NCI-H82 treated with DMSO at 0.1 percent for 48 hours (cell line): ENCODE measurements at regions not wholly inside any gene's neighbourhood (a gene's known extent, or its start where the extent isn't known, plus 50 kb on each side); places are given as distances from the start of the nearest gene placed in this dataset.
A peak's percentile ranks its signal among the peaks of the same experiment; 100 is the strongest.

Experiments
- DNase-seq: peaks from one replicate; lab custom pipeline; 2025; ENCODE audit not compliant: unreplicated experiment; lab: John Stamatoyannopoulos, UW

DNA sequence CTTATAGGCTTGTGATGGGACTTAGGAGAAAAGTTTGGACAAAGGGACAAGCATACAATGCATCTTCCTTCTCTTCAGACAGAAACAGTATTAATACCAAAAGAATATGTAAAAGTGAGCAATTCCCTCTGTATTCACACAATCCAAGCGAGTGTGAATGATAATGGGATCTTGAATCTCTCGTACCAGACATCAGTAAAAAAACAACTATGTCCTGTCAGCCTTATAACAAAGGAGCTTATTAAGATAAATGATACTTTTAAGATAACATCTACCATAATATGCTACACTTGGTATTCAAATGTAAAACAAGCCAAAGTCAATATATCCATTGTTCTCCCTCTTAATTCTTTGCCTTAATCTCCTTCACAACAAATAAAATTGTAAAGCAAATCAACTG lies 288.6 kb upstream of the CNTN6 start:
- DNase-seq = no peak

DNA sequence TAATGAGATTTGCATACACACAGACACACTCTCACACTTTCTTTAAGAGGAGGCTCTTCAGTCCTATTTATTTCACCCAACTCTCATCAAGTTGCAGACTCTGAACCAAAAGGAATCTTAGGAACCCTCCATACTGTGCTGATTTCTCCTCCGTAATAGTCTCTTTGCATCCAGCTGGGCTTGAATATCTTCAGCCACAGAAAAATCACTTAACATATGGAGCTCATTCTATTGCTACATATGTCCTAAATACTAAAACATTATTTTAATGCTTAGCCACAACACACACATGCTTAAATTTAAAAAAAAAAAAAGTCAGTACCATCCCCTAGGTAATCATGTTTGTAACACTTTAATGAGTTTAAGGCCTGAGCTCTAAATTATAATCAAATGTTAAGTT lies 287.5 kb upstream of the CNTN6 start:
- DNase-seq = no peak

DNA sequence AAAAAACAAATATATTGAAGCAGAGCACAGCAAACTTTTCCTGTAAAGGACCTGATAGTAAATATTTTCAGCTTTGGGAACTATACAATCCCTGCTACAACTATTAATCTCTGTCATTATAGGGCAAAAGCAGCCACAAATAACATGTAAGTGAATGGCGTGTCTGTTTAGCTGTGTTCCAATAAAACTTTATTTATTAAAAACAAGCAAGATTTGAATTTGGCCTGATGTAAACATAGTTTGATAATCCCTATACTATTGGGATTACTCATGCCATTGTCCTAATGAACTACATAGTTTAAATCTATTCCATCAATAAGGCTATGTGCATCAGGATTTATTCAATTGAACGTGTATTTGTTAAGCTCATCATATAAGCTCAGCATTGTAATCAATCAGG lies 286.8 kb upstream of the CNTN6 start:
- DNase-seq = no peak

DNA sequence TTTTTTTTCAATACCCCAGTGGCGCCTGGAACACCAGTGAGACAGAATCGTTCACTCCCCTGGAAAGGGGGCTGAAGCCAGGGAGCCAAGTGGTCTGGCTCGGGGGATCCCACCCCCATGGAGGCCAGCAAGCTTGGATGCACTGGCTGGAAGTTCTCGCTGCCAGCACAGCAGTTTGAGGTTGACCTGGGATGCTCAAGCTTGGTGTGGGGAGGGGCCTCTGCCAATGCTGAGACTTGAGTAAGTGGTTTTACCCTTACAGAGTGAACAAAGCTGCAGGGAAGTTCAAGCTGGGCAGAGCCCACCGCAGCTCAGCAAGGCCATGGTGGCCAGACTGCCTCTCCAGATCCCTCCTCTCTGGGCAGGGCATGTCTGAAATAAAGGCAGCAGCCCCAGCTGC lies 276.2 kb upstream of the CNTN6 start:
- no peak for DNase-seq

DNA sequence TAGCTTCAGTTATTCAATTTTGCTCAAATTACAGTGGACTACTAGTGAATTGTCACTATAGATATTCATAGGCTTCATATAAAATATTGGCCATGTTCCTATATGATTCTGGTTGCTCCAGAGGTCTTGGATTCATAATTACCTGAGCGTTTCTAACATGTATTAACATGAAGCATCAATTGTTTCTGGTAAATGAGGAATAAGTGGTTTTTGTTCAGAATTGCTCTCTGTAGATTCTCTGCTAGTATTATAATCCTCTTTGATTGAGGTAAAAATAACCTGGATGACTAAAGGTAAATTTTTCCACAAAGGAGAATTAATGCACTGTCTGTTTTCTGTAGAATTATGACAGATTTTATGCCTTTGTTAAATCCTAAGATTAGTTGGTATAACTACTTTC lies 258.1 kb upstream of the CNTN6 start:
- DNase-seq = no peak

DNA sequence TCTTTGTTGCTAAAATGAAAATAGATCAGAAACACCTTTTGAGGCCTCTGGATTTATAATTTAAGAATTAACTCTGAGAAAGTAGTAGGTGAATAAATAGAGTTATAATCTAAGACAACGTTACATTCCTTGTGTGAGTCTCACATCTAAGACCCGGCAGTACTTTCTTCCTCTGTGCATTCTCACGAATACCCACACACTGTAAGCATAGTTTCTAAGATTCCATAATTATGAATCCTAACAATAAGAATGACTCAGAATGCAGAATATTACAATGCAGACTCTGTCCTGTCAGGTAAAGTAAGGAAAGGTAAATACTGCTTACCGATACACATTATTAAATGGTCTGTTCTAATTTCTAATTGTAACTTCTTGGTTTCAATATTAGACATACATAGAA lies 257.7 kb upstream of the CNTN6 start:
- DNase-seq = no peak

DNA sequence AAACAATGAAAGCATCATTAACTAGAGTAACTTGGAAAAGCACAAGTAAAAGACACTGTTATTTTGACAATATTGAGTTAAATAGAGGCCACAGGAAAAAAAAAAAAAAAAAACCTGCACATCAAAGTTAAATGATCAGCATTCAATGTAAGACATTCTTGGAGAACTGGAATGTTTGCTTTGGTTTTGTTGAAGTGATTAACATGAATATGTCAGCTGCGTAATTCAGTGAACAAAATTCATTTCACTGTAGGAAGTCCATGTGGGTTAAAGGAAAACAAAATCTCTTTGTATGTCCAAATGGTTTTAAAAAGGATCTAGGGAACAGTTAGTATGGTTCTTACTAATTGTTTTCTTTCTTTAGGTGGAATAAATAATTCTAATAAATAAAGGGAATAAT lies 252.8 kb upstream of the CNTN6 start:
- no peak for DNase-seq

DNA sequence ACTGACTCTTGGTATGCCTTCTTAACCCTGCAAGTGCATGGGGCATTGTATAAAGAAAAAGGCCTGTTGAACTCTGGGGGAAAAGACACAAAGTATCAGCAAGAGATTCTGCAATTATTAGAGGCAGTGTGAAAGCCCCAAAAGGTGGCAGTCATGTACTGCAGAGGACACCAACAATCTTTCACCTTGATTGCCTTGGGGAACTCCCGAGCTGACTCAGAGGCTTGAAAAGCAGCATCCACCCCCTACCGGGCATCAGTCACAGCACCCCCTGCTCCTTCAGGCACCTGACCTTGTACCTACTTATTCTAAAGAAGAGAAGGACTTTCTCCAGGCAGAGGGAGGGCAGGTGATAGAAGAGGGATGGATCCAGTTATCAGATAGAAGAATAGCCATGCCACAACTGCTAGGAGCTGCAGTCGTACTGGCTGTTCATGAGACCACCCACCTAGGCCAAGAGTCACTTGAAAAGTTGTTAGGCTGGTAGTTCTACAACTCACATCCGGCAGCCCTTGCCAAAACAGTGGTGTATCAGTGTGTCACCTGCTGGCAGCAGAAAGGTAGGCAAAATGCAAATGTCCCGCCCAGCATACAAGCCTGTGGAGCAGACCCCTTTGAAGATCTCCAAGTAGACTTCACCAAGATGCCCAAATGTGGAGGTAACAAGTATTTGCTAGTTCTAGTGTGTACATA lies 241.6 kb upstream of the CNTN6 start:
- no peak for DNase-seq

DNA sequence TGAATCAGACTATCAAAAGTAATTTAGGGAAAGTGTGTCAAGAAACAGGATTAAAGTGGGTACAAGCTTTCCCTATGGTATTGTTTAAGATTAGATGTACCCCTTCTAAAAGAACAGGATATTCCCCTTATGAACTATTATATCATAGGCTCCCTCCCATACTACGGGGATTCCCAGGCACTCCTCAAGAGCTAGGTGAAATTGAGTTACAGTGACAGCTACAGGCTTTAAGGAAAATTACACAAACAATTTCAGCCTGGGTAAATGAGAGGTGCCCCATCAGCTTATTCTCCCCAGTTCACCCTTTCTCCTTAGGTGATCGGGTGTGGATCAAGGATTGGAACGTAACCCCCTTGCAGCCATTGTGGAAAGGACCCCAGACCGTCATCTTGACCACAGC lies 240.8 kb upstream of the CNTN6 start:
- DNase-seq = no peak

DNA sequence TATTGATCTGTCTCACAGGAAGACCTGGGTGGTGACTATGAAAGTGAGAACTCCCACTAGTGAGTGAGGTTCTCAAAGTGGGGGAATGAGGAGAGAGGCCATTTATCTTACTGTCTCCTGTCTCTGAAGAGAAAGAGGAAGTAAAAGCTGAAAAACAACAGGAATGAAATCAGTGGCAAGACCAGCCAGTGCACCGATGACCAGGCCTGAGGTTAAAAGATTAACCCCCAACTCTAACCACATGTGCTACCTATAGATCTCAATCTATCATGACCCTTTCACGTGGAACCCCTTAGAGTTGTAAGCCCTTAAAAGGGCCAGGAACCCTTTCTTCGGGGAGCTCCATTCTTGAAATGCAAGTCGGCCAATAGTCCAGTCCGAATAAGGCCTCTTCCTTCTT lies 239.3 kb upstream of the CNTN6 start:
- DNase-seq = no peak

DNA sequence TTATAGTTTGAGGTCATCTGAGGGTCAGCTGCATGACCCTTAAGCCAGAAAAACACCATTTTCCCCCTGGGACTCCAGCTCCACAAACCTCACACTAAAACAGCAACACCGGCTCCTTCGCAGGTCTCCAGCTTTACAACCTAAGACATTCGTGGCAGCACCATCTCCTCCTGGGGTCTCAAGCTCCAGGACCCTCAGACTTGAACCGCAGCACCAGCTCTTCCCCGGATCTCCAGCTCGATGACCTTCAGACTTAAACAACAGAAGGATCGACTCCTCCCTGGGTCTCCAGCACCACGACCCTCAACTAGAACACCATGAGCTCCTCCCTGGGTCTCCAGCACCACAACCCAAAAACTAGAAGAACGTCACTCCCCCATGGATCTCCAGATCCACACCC lies 233.7 kb upstream of the CNTN6 start:
- no peak for DNase-seq

DNA sequence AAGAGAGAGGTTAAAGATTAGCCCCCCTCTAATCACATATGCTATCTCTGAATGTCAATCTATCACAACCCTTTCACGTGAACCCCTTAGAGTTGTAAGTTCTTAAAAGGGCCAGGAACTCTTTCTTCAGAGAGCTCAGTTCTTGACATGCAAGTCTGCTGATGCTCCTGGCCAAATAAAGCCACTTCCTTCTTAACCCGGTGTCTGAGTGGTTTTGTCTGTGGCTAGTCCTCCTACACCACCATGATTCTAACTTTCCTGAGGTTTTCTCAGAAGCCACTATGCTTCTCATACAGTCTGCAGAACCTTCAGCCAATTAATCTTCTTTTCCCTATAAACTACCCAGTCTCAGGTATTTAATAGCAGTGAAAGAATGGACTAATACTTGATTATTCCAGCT lies 231.1 kb upstream of the CNTN6 start:
- DNase-seq = no peak

DNA sequence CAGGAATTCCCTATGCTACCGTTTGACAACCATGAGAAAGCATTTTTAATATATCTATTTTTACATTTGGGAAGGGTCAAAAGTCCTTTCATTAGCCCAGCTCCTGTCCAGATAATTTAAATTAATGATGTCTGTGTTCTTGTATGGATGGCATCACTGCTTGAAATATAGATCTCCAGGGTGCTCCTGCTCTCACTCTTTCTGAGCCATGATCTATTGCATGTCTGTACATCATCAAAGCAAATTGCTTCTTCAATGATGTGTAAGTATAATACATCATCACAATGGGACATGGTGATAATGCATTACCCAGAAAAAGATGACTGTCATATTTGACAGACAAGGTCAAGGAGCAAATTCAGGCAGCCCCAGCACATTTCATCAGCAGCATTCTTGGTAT lies 223.6 kb upstream of the CNTN6 start:
- DNase-seq = no peak

DNA sequence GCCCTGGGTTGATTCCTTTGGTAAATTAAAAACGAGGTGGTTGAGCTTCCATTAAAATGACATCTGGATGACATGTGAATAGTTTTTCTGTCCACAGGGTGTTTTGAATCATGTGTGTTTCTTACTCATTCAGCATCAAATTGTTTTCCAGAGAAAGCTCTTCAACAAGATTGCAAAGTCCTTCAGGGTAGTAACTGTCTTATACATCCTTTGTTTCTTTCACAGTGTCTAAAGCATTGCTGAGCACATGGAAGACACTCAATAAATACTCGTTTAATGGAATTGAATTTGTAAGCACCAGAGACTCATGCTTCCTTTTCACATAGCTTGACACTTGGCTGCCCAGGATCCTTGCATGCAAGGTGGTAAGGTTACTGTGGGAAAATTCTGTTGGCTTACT lies 223.1 kb upstream of the CNTN6 start:
- DNase-seq = no peak

DNA sequence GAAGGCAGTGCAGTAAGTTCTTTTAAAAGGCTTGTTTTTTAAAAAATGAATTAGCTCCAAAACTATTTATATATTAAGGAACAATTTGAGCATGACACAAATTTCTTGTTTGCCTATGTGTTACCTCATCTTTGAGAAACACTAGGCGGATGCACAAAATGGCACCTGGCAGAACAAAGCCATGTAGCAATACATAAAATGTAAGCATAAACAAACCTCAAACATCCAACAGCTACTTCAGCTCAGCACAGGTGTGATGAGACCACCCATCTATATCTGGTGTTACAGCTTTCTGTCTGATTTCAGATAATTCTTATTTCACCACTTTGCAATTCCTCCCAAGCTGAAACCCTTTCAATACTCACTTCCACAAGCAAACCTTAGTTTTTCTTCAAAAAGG lies 221.2 kb upstream of the CNTN6 start:
- no peak for DNase-seq

DNA sequence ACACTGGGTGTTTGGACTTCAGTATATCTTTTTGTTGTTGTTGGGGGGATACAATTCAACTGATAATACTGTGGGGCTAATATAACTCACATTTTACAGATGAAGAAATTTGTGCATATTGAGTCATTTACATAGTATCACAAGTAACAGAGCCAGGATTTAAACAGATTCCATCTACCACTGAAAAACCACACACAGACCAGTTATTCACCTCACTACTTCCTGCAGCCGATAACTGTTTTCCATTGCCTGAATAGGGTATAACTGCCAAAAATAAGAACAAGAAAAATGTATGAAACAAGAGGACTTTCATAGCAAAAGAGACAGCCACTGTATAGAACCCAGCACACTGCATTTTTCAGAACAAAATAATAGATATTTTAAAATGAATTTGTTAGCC lies 215.8 kb upstream of the CNTN6 start:
- DNase-seq = no peak

DNA sequence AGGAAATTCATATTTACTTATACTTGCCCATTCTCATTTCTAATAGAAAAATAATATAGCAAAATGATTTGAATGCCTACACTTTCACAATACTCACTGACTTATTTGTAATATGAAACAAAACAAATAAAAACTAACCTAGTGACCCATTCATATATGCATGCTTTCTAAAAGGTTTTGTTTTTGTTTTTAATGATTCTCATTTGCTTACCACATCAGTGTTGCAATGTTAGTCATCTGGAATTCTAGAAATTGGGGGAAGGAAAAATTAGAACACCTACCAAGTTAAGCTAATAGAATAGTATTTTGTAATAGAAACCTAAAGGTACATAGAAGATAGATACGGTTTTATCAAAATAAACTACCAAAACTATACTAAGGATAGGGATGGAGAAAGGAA lies 214.1 kb upstream of the CNTN6 start:
- no peak for DNase-seq

DNA sequence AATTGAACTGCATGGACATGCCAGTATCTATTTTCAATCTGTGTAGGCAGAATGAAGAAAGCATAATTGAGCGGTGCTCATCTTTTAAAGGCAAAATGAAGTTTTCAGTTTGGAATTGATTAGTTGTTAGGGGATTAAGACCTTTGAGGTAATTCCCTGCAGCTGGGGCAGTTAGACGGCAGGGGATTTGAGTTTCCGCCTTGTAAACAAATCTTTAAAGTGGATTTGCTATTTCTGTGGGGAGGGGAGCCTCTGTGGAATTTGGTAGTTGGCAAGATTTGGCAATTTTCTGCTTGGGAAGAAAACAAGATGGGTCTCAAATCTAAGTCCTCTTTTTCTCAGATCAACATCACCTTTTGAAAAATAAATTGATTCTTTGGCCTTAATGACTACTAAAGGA lies 212.5 kb upstream of the CNTN6 start:
- peak; percentile 57 for DNase-seq

DNA sequence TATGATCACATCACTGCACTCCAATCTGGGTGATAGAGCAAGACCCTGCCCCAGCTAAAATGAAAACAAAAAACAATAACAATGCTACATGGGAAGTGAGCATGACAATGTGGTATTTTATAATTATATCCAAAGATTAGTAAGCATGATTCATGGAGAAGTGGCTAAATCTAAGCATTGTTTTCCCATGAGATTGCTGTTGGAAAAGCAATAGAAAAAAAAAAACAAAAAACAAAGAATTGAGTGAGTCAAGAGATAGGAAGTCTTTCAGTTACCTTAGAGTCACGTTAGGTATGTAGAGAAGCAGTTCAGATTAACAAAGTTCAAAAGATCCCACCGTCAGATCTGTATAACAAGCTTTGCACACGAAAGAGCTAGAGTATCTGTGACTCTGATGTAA lies 210.3 kb upstream of the CNTN6 start:
- DNase-seq = no peak

DNA sequence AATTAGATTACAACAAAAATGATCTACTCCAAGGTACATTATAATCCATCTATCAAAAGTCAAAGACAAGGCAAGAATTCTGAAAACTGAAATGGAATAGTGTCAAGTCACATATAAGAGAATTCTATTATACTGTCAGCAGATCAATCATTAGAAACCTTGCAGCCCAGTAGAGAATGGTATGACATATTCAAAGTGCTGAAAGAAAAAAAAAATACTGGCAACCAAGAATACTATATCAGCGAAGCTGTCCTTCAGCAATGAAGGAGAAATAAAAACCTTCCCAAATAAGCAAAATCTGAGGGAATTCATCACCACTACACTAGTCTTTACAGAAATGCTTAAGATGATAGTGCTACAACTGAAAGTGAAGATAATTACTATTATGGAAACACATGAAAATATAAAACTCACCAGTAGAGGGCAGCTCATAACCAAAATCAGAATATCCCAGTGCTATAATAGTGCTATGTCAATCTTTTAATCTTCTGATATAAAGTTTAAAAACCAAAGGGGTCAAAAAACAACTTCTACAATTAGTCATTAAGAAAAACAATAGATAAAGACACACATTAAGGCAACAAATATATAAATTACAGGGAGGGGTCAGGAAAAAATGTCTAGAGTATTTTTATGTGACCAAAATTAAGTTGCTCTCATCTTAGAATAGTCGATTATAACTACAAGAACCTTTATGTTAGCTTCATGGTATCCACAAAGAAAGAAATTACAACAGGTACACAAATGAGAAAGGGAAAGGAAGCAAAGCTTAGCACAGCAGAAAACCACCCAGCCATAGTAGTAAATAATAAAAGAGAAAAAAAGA lies 190.7 kb upstream of the CNTN6 start:
- DNase-seq = no peak

DNA sequence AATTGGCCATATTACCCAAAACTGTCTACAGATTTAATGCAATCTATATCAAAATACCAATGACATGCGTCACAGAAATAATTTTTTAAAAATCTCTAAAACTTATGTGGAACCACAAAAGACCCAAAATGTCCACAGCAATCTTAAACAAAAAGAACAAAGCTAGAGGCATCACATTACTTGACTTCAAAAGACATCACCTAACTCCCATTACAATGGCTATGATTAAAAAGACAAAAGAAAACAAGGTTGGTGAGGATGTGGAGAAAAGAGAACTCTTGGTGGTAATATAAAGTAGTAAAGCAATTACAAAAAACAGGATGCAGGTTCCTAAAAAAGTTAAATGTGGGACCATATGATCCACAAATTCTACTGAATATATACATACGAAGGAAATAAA lies 187.6 kb upstream of the CNTN6 start:
- DNase-seq = no peak

DNA sequence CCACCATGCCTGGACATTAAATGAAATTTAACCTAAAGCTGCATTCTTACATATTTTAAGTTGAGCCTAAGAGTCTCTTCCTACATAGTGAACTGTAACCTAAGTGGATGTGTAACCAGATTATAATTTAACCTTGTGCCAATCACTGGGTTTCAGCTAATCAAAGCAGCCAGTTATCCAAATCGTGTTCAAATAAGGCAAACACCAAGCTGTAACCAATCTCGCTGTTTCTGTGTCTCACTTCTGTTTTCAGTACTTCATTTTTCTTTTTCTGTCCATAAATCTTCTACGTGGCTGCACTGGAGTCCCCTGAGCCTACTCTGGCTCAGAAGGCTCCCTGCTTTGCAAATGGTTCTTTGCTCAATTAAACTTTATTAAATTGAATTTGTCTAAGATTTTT lies 186.1 kb upstream of the CNTN6 start:
- no peak for DNase-seq

DNA sequence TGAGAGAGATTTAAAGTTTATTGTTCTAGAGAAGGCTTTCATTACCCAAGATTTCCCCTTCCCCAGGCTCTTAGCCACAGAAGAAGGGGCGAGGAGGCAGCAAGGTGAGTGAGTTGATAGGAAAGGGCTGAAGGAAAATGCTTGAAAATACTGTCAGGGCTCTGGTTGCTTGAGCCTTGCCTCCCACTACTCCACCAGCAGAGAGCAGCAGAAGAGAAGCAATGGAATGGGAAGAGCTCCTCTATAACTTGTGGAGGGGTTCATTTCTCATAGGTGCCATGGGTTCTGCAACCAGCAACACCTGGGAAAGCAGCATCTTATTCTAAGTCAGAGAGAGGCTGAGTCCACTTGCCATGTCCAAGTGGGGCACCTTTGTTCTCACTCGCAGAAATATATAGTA lies 184.0 kb upstream of the CNTN6 start:
- no peak for DNase-seq
